Sciatic nerve (tissue), 2 donors: ENCODE measurements at regions not wholly inside any gene's neighbourhood (a gene's known extent, or its start where the extent isn't known, plus 50 kb on each side); places are given as distances from the start of the nearest gene placed in this dataset.

ENCODE experiments used
- ATAC-seq: fragments of 200-7000 bp; cut with Tn5 transposase; one replicate; pipeline ENCODE4 v1.9.1; 2020; ENCODE audit warnings: mild to moderate bottlenecking, moderate library complexity
- DNase-seq: peaks from one replicate; pipeline ENCODE4 v3.0.0-alpha.2; 2020; ENCODE audit warnings: low spot score
- intact Hi-C: fragments of 100-400 bp; cut with DNase I; formaldehyde crosslinking; loops from one replicate; pipeline ENCODE4 v1.14.2; 2022
- donor health status: DM: no; HTN: no; CAD: no.
- donor health status: DM: no; HTN: no; CAD: no.

GRCh38 chr13:40165316-40165932, 501.0 kb downstream of the FOXO1 start:
- ATAC-seq = no peak
- no peak for DNase-seq
- intact Hi-C loops = no loop called here

GRCh38 chr13:40167327-40167726, 499.1 kb downstream of the FOXO1 start:
- ATAC-seq = no peak
- DNase-seq = no peak

GRCh38 chr13:40168425-40169166, 497.8 kb downstream of the FOXO1 start:
- intact Hi-C loops = no loop called here
- no peak for ATAC-seq
- no peak for DNase-seq

More at GRCh38 chr13:40167327-40167726, 499.1 kb downstream of the FOXO1 start:
- intact Hi-C loops = no loop called here

GRCh38 chr13:40169476-40169875, 497.0 kb downstream of the FOXO1 start:
- ATAC-seq (no peak), DNase-seq (no peak)
- intact Hi-C loops = no loop called here

- ATAC-seq = no peak
- DNase-seq = no peak
- intact Hi-C loops = no loop called here
These were observed 496.4 kb downstream of the FOXO1 start for GRCh38 chr13:40170091-40170490.

GRCh38 chr13:40170982-40171381, 495.5 kb downstream of the FOXO1 start:
- ATAC-seq = no peak
- DNase-seq = no peak
- intact Hi-C loops = no loop called here

- ATAC-seq = no peak
- intact Hi-C loops = no loop called here
- no peak for DNase-seq
These were observed 494.9 kb downstream of the FOXO1 start for GRCh38 chr13:40171566-40171965.

GRCh38 chr13:40172149-40172591, 494.3 kb downstream of the FOXO1 start:
- intact Hi-C loops = no loop called here
- DNase-seq (no peak), ATAC-seq (peak; percentile 27)

GRCh38 chr13:40172878-40173277, 493.6 kb downstream of the FOXO1 start:
- intact Hi-C loops = no loop called here
- no peak for ATAC-seq

GRCh38 chr13:40175639-40176038, 490.8 kb downstream of the FOXO1 start:
- intact Hi-C loops = no loop called here
- peak; percentile 79 for ATAC-seq
- no peak for DNase-seq

More at GRCh38 chr13:40172878-40173277, 493.6 kb downstream of the FOXO1 start:
- no peak for DNase-seq

- intact Hi-C loops = no loop called here
- no peak for ATAC-seq
- DNase-seq = no peak
These were observed 490.2 kb downstream of the FOXO1 start for GRCh38 chr13:40176242-40176641.

GRCh38 chr13:40178130-40178529, 488.3 kb downstream of the FOXO1 start:
- no peak for DNase-seq
- intact Hi-C loops = no loop called here
- ATAC-seq = no peak

- ATAC-seq = no peak
- intact Hi-C loops = no loop called here
- no peak for DNase-seq
These were observed 486.8 kb downstream of the FOXO1 start for GRCh38 chr13:40179445-40180281.

GRCh38 chr13:40180776-40181175, 485.7 kb downstream of the FOXO1 start:
- ATAC-seq = no peak
- intact Hi-C loops = no loop called here

GRCh38 chr13:40181203-40181845, 485.1 kb downstream of the FOXO1 start:
- ATAC-seq (no peak), DNase-seq (no peak)
- intact Hi-C loops = no loop called here

More at GRCh38 chr13:40180776-40181175, 485.7 kb downstream of the FOXO1 start:
- no peak for DNase-seq

- intact Hi-C loops = no loop called here
- ATAC-seq = no peak
- no peak for DNase-seq
These were observed 483.9 kb downstream of the FOXO1 start for GRCh38 chr13:40182591-40182990.

- intact Hi-C loops = no loop called here
- no peak for ATAC-seq
- DNase-seq = no peak
These were observed 481.0 kb downstream of the FOXO1 start for GRCh38 chr13:40185414-40185813.

- DNase-seq (no peak), ATAC-seq (no peak)
- intact Hi-C loops = no loop called here
These were observed 480.4 kb downstream of the FOXO1 start for GRCh38 chr13:40186041-40186440.

- intact Hi-C loops = no loop called here
- no peak for ATAC-seq
These were observed 479.7 kb downstream of the FOXO1 start for GRCh38 chr13:40186626-40187323.

More at GRCh38 chr13:40186626-40187323, 479.7 kb downstream of the FOXO1 start:
- no peak for DNase-seq
